ENCODE measurements at regions not wholly inside any gene's neighbourhood (a gene's known extent, or its start where the extent isn't known, plus 50 kb on each side); places are given as distances from the start of the nearest gene placed in this dataset.

DNA sequence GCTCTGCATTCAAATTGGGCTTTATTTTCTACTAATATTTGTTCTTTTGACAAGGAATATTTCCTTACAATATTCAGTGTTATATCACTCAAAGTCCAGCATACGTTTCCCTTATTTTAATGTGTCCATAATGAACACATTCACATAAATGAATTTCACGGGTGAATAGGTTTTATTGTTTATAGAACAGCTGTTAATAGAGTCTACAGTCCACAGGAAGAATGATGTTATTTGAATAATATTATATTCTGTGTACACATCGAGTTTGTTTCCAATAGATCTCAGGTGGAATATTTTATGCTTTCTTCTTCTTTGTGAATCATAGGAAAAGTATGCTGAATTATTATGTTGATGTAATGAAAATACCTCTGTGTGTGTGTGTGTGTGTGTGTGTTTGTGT is 582.4 kb downstream of the CDH26 start:
- Histone ChIP-seq H3K4me2 (ENCODE audit: low read depth, low read length, poor library complexity, severe bottlenecking) (no peak overlapping the region), H3K4me3 (ENCODE audit: low read length) (no peak overlapping the region), H2AFZ (ENCODE audit: low read length) (no peak overlapping the region), H3K36me3 (ENCODE audit: insufficient read depth, low read length) (no peaks in the 10 kb centered on the region), H4K20me1 (ENCODE audit: insufficient read depth, low read depth, low read length) (no peaks in the 10 kb centered on the region), H3K27ac (ENCODE audit: low read length) (no peak overlapping the region), H3K9me3 (ENCODE audit: low read length) (no peaks in the 10 kb centered on the region), H3K4me1 (ENCODE audit: low read length) (no peaks in the 10 kb centered on the region), H3K79me2 (ENCODE audit: low read length) (no peaks in the 10 kb centered on the region), H3K9me2 (replicated peaks; ENCODE audit: insufficient read depth, low read length) (no peaks in the 10 kb centered on the region), H3K27me3 (ENCODE audit: low read length) (no peaks in the 10 kb centered on the region), H3K9ac (ENCODE audit: low read length) (no peak overlapping the region)
- no peak for DNase-seq

DNA sequence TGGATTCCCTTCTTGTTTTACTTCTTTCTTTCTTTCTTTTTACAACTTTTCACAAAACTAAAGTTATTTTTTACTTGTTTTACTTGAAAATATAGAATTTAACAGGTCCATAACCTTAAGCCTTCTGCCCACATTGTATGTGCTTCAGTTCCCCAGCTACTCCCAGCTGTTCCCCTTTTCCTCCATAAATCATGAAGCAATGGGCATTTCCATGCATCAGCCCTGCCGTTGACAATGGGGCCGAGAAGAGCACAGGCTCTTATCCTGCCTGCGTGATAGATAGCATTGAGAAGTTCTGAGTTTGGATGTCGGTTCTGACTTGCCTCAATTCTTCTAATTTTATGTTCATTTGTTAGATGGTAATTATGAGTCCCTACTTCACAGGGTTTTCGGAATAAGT is 583.8 kb downstream of the CDH26 start:
- H3K9me3 ChIP-seq (ENCODE audit: low read length) = no peaks in the 10 kb centered on the region; the same call in 1 of the 2 replicates
- no peaks in the 10 kb centered on the region for H3K27me3 ChIP-seq (ENCODE audit: low read length)
- no peaks in the 10 kb centered on the region for H4K20me1 ChIP-seq (ENCODE audit: insufficient read depth, low read depth, low read length)
- no peaks in the 10 kb centered on the region for H3K79me2 ChIP-seq (ENCODE audit: low read length)
- H3K4me2 ChIP-seq (ENCODE audit: low read depth, low read length, poor library complexity, severe bottlenecking) = no peak overlapping the region
- H3K9me2 ChIP-seq (replicated peaks; ENCODE audit: insufficient read depth, low read length) = no peaks in the 10 kb centered on the region
- no peaks in the 10 kb centered on the region for H3K4me1 ChIP-seq (ENCODE audit: low read length)
- no peak overlapping the region for H3K4me3 ChIP-seq (ENCODE audit: low read length)
- no peak for DNase-seq
- no peak overlapping the region for H2AFZ ChIP-seq (ENCODE audit: low read length)
- no peak overlapping the region for H3K27ac ChIP-seq (ENCODE audit: low read length)
- no peak overlapping the region for H3K9ac ChIP-seq (ENCODE audit: low read length)
- no peaks in the 10 kb centered on the region for H3K36me3 ChIP-seq (ENCODE audit: insufficient read depth, low read length)

DNA sequence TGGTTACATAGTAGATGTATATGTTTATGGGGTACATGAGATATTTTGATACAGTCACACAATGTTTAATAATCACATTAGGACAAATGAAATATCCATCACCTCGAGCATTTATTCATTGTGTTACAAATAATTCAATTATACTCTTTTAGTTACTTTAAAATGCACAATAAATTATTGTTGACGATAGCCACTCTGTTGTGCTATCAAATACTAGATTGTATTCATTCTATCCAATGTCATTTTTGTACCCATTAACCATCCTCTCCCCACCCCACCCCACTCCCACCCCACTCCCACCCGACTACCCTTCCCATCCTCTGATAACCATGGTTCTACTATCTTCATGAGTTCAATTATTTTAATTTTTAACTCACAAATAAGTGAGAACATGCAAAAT is 585.4 kb downstream of the CDH26 start:
- Histone ChIP-seq H4K20me1 (ENCODE audit: insufficient read depth, low read depth, low read length) (no peaks in the 10 kb centered on the region), H3K79me2 (ENCODE audit: low read length) (no peaks in the 10 kb centered on the region), H3K9me3 (ENCODE audit: low read length) (no peaks in the 10 kb centered on the region; the same call in 1 of the 2 replicates), H3K4me1 (ENCODE audit: low read length) (no peaks in the 10 kb centered on the region), H3K9ac (ENCODE audit: low read length) (no peak overlapping the region), H3K27ac (ENCODE audit: low read length) (no peak overlapping the region), H3K27me3 (ENCODE audit: low read length) (no peaks in the 10 kb centered on the region), H3K9me2 (replicated peaks; ENCODE audit: insufficient read depth, low read length) (no peaks in the 10 kb centered on the region), H3K36me3 (ENCODE audit: insufficient read depth, low read length) (no peaks in the 10 kb centered on the region), H2AFZ (ENCODE audit: low read length) (no peak overlapping the region), H3K4me3 (ENCODE audit: low read length) (no peak overlapping the region), H3K4me2 (ENCODE audit: low read depth, low read length, poor library complexity, severe bottlenecking) (no peak overlapping the region)
- DNase-seq = no peak

DNA sequence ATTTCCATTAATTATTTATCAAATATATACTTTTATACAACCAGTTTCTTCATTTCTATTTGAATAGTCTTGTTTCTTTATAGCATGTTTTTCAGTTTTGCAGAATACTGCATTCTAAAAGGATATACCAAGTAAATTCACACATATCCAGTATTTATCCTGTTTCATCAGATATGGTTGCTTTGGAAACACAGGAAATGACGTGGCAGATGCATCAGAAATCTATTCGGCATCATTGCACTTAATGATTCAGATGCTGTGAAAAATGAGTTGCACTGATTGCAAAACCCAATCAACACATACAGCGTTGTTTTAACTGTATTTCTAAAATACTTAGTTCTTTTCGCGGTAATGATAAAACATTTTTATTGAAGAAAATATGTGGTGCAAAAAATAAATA is 594.9 kb downstream of the CDH26 start:
- H3K9me3 ChIP-seq (ENCODE audit: low read length) = no peaks in the 10 kb centered on the region
- H4K20me1 ChIP-seq (ENCODE audit: insufficient read depth, low read depth, low read length) = no peaks in the 10 kb centered on the region
- H2AFZ ChIP-seq (ENCODE audit: low read length) = no peak overlapping the region
- no peaks in the 10 kb centered on the region for H3K9me2 ChIP-seq (replicated peaks; ENCODE audit: insufficient read depth, low read length)
- no peak overlapping the region for H3K4me2 ChIP-seq (ENCODE audit: low read depth, low read length, poor library complexity, severe bottlenecking)
- no peaks in the 10 kb centered on the region for H3K4me1 ChIP-seq (ENCODE audit: low read length)
- H3K79me2 ChIP-seq (ENCODE audit: low read length) = no peaks in the 10 kb centered on the region
- H3K27ac ChIP-seq (ENCODE audit: low read length) = no peak overlapping the region
- H3K9ac ChIP-seq (ENCODE audit: low read length) = no peak overlapping the region
- no peaks in the 10 kb centered on the region for H3K27me3 ChIP-seq (ENCODE audit: low read length)
- DNase-seq = no peak
- no peak overlapping the region for H3K4me3 ChIP-seq (ENCODE audit: low read length)
- H3K36me3 ChIP-seq (ENCODE audit: insufficient read depth, low read length) = no peaks in the 10 kb centered on the region

DNA sequence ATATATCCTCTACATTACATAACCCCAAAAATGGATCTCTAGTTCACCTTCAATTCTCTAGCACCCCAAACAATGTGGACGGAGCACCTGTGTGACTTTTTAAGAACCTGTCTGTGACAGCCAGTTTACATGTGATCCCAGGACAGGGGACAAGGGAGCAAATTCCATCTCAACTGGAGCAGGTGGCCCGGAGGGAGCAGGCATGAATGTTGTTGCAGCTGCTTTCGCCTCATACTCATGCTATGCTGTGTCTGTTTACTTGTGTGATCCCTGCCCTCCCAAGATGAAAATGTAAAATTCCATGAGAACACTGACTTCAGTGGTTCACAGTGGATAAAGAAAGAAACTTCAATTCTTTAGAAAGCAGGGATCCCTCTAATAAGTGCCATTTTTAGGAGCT is 600.3 kb downstream of the CDH26 start:
- no peaks in the 10 kb centered on the region for H3K9me2 ChIP-seq (replicated peaks; ENCODE audit: insufficient read depth, low read length)
- DNase-seq = no peak
- H4K20me1 ChIP-seq (ENCODE audit: insufficient read depth, low read depth, low read length) = no peaks in the 10 kb centered on the region
- H3K27me3 ChIP-seq (ENCODE audit: low read length) = no peaks in the 10 kb centered on the region
- H3K79me2 ChIP-seq (ENCODE audit: low read length) = no peaks in the 10 kb centered on the region
- H3K27ac ChIP-seq (ENCODE audit: low read length) = no peak overlapping the region
- no peak overlapping the region for H2AFZ ChIP-seq (ENCODE audit: low read length)
- no peak overlapping the region for H3K9ac ChIP-seq (ENCODE audit: low read length)
- H3K4me3 ChIP-seq (ENCODE audit: low read length) = no peak overlapping the region
- H3K9me3 ChIP-seq (ENCODE audit: low read length) = no peaks in the 10 kb centered on the region
- no peaks in the 10 kb centered on the region for H3K36me3 ChIP-seq (ENCODE audit: insufficient read depth, low read length)
- H3K4me2 ChIP-seq (ENCODE audit: low read depth, low read length, poor library complexity, severe bottlenecking) = no peak overlapping the region
- no peaks in the 10 kb centered on the region for H3K4me1 ChIP-seq (ENCODE audit: low read length)

DNA sequence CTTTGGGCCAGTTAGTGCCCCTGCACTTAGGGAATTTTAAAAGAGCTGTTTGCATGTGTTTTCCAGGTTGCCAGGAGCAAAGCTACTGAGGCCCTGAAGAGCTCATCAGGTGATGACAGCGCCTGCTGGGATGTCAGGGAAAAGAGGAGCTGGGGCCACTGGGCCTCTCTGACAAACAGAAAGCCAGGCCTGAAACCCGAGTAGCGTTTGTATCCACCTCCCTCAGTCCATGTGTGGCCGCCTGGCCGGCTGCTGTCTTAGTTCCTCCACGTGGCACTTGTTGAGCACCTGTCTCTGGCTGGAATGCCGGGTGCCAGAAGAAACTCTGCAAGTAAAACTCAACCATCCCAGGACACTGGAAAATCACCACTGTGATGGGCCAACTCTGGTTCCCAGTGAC is 601.2 kb downstream of the CDH26 start:
- Histone ChIP-seq H3K9me3 (ENCODE audit: low read length) (no peaks in the 10 kb centered on the region), H4K20me1 (ENCODE audit: insufficient read depth, low read depth, low read length) (no peaks in the 10 kb centered on the region), H3K4me1 (ENCODE audit: low read length) (no peaks in the 10 kb centered on the region), H3K9me2 (replicated peaks; ENCODE audit: insufficient read depth, low read length) (no peaks in the 10 kb centered on the region), H3K4me3 (ENCODE audit: low read length) (no peak overlapping the region), H3K4me2 (ENCODE audit: low read depth, low read length, poor library complexity, severe bottlenecking) (no peak overlapping the region), H2AFZ (ENCODE audit: low read length) (no peak overlapping the region), H3K27me3 (ENCODE audit: low read length) (no peaks in the 10 kb centered on the region), H3K79me2 (ENCODE audit: low read length) (no peaks in the 10 kb centered on the region), H3K27ac (ENCODE audit: low read length) (no peak overlapping the region), H3K36me3 (ENCODE audit: insufficient read depth, low read length) (no peaks in the 10 kb centered on the region), H3K9ac (ENCODE audit: low read length) (no peak overlapping the region)
- no peak for DNase-seq

DNA sequence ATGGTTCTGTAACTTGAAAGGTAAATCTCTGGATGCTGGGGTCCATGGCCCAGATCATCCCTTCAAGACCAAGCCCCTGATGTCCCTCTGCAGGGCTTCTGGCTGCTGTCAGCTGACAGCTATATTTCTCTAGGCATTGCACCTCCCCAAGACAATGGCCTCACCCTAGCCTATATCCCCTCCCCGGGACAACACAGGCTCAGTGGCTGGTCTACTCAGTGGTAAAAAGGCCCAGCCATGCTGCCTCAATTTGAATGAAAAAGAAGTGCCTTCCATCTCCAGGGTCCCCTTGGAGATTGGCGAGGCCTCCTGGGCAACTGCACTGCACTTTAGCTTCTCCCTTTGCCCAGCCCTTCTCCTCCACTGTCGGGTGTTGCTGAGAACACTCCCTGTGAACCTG is 602.8 kb downstream of the CDH26 start:
- Histone ChIP-seq H2AFZ (ENCODE audit: low read length) (no peak overlapping the region), H3K9me3 (ENCODE audit: low read length) (no peaks in the 10 kb centered on the region), H3K9me2 (replicated peaks; ENCODE audit: insufficient read depth, low read length) (no peaks in the 10 kb centered on the region), H3K9ac (ENCODE audit: low read length) (no peak overlapping the region), H3K4me3 (ENCODE audit: low read length) (no peak overlapping the region), H3K4me1 (ENCODE audit: low read length) (no peaks in the 10 kb centered on the region), H3K4me2 (ENCODE audit: low read depth, low read length, poor library complexity, severe bottlenecking) (no peak overlapping the region), H4K20me1 (ENCODE audit: insufficient read depth, low read depth, low read length) (no peaks in the 10 kb centered on the region), H3K36me3 (ENCODE audit: insufficient read depth, low read length) (no peaks in the 10 kb centered on the region), H3K27ac (ENCODE audit: low read length) (no peak overlapping the region), H3K79me2 (ENCODE audit: low read length) (no peaks in the 10 kb centered on the region), H3K27me3 (ENCODE audit: low read length) (no peaks in the 10 kb centered on the region)
- DNase-seq = no peak

DNA sequence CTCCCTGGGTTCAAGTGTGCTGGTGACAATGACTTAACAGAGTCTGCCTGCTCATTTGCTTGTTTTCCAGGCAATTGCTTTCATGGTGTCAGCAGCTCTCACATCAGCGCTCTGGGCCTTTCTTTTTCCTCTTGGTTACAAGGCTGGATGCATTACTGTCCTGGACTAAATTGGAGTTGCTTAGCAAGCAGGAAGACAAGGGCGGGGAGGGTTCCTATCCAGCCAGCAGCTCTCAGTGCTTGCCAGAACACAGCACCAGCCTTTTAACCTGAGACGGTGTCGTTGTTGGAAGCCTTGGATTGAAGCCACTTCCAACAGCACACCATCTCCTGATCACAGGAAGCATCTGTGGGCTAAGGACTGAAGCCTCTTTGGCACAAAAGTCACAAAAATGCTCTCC is 606.9 kb downstream of the CDH26 start:
- no peak overlapping the region for H3K4me2 ChIP-seq (ENCODE audit: low read depth, low read length, poor library complexity, severe bottlenecking)
- no peaks in the 10 kb centered on the region for H3K79me2 ChIP-seq (ENCODE audit: low read length)
- no peaks in the 10 kb centered on the region for H4K20me1 ChIP-seq (ENCODE audit: insufficient read depth, low read depth, low read length)
- H3K9me3 ChIP-seq (ENCODE audit: low read length) = no peaks in the 10 kb centered on the region
- H3K36me3 ChIP-seq (ENCODE audit: insufficient read depth, low read length) = no peaks in the 10 kb centered on the region
- no peaks in the 10 kb centered on the region for H3K27me3 ChIP-seq (ENCODE audit: low read length)
- H2AFZ ChIP-seq (ENCODE audit: low read length) = no peak overlapping the region
- H3K9me2 ChIP-seq (replicated peaks; ENCODE audit: insufficient read depth, low read length) = 0 out of 2 replicates have a peak, but pooled peaks cover 3% of the 10 kb centered on the region
- DNase-seq = no peak
- H3K4me1 ChIP-seq (ENCODE audit: low read length) = no peaks in the 10 kb centered on the region
- no peak overlapping the region for H3K9ac ChIP-seq (ENCODE audit: low read length)
- no peak overlapping the region for H3K4me3 ChIP-seq (ENCODE audit: low read length)
- H3K27ac ChIP-seq (ENCODE audit: low read length) = no peak overlapping the region

DNA sequence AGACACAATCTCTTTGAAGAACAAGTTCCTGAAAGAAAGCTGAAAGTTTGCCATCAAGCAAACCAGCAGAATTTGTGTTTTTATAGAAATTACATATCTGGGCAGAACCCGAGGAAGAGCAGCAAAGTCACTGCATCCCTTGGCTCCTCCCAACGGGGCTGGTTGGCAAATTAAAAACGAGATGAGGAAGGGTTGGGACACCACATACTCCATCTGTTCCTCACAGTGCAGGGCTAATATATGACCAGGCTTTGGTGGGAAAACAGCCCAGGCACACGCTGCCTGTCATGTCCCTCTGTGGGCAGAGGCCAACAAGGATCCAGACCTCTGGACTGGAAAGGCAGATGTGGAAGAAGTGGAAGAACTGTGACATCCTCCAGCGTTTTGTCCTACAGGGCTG is 607.3 kb downstream of the CDH26 start:
- no peaks in the 10 kb centered on the region for H3K4me1 ChIP-seq (ENCODE audit: low read length)
- H3K9me2 ChIP-seq (replicated peaks; ENCODE audit: insufficient read depth, low read length) = 0 out of 2 replicates have a peak, but pooled peaks cover 3% of the 10 kb centered on the region
- H3K4me2 ChIP-seq (ENCODE audit: low read depth, low read length, poor library complexity, severe bottlenecking) = no peak overlapping the region
- no peaks in the 10 kb centered on the region for H3K36me3 ChIP-seq (ENCODE audit: insufficient read depth, low read length)
- no peaks in the 10 kb centered on the region for H3K9me3 ChIP-seq (ENCODE audit: low read length)
- no peaks in the 10 kb centered on the region for H3K79me2 ChIP-seq (ENCODE audit: low read length)
- H4K20me1 ChIP-seq (ENCODE audit: insufficient read depth, low read depth, low read length) = no peaks in the 10 kb centered on the region
- H3K27me3 ChIP-seq (ENCODE audit: low read length) = no peaks in the 10 kb centered on the region
- H3K27ac ChIP-seq (ENCODE audit: low read length) = no peak overlapping the region
- no peak overlapping the region for H3K9ac ChIP-seq (ENCODE audit: low read length)
- no peak overlapping the region for H2AFZ ChIP-seq (ENCODE audit: low read length)
- no peak overlapping the region for H3K4me3 ChIP-seq (ENCODE audit: low read length)
- no peak for DNase-seq
